B cell (primary cell): ENCODE measurements at regions not wholly inside any gene's neighbourhood (a gene's known extent, or its start where the extent isn't known, plus 50 kb on each side); places are given as distances from the start of the nearest gene placed in this dataset.

Experiments used
- EZH2 ChIP-seq: IDR thresholded peaks from 2 replicates; pipeline ENCODE4 v1.6.1; 2012; ENCODE audit warnings: borderline replicate concordance, low read depth, mild to moderate bottlenecking, moderate library complexity, low read length; ENCODE audit not compliant: insufficient read depth, poor library complexity, severe bottlenecking
- TF ChIP-seq, protein P1 (sequence below): fragments of 200-600 bp; IDR thresholded peaks from one replicate; pipeline ENCODE4 v1.8.0; 2022; ENCODE audit warnings: antibody characterized with exemption, mild to moderate bottlenecking

DNA sequence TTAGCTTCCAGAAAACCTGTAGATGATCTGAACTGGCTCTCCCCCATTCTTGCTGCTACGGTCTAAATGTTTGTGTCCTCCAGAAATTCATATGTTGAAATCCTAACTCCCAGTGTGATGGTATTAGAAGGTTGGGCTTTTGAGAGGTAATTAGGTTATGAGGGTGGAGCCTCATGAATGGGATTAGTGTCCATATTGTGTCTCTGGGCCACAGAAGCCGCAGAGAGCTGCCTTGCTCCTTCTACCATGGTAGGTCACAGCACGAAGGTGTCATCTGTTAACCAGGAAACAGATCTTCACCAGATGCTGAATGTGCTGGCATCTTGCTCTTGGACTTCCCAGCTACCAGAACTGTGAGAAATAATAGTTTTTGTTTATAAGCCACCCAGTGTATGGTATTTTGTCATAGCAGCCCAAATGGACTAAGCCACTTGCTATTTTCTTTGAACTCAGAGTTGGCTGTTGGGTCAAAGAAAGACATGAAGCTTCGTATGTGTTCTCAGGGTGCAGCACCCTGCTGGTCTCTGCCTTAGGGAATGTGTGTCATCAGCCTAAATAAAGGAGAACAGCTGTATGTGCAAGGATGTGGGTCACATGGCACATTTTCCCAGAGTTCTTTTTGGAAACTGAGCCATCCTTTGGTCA is 317.5 kb upstream of the SLCO3A1 start:
- TF ChIP-seq, protein P1, sequence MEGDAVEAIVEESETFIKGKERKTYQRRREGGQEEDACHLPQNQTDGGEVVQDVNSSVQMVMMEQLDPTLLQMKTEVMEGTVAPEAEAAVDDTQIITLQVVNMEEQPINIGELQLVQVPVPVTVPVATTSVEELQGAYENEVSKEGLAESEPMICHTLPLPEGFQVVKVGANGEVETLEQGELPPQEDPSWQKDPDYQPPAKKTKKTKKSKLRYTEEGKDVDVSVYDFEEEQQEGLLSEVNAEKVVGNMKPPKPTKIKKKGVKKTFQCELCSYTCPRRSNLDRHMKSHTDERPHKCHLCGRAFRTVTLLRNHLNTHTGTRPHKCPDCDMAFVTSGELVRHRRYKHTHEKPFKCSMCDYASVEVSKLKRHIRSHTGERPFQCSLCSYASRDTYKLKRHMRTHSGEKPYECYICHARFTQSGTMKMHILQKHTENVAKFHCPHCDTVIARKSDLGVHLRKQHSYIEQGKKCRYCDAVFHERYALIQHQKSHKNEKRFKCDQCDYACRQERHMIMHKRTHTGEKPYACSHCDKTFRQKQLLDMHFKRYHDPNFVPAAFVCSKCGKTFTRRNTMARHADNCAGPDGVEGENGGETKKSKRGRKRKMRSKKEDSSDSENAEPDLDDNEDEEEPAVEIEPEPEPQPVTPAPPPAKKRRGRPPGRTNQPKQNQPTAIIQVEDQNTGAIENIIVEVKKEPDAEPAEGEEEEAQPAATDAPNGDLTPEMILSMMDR: no peak
- no peak for TF ChIP-seq EZH2
